ENCODE measurements at regions not wholly inside any gene's neighbourhood (a gene's known extent, or its start where the extent isn't known, plus 50 kb on each side); places are given as distances from the start of the nearest gene placed in this dataset.
"Not testable (repeated sequence)": the region's sequence is repeated elsewhere in the genome, so short reads cannot be mapped to it uniquely, and the experiment has no call there.

GRCh38 chr7:155227788-155228458 is 69.8 kb upstream of the INSIG1 start:
- in situ Hi-C loops (cut with HindIII; ENCODE audit: low sequenced_read_pairs) = no loop called here

- in situ Hi-C loops (cut with HindIII; ENCODE audit: low sequenced_read_pairs) = no loop called here
Observed at GRCh38 chr7:155228459-155228845, 69.2 kb upstream of the INSIG1 start.

GRCh38 chr7:155228894-155229293 is 68.8 kb upstream of the INSIG1 start:
- in situ Hi-C loops (cut with HindIII; ENCODE audit: low sequenced_read_pairs) = no loop called here

GRCh38 chr7:155229548-155230168 is 68.0 kb upstream of the INSIG1 start:
- in situ Hi-C loops (cut with HindIII; ENCODE audit: low sequenced_read_pairs) = no loop called here

- in situ Hi-C loops (cut with HindIII; ENCODE audit: low sequenced_read_pairs) = no loop called here
Observed at GRCh38 chr7:155230169-155230593, 67.5 kb upstream of the INSIG1 start.

- in situ Hi-C loops (cut with HindIII; ENCODE audit: low sequenced_read_pairs) = no loop called here
Observed at GRCh38 chr7:155231241-155231800, 66.4 kb upstream of the INSIG1 start.

- in situ Hi-C loops (cut with HindIII; ENCODE audit: low sequenced_read_pairs) = no loop called here
Observed at GRCh38 chr7:155231941-155232340, 65.7 kb upstream of the INSIG1 start.

GRCh38 chr7:155232911-155233310 is 64.8 kb upstream of the INSIG1 start:
- in situ Hi-C loops (cut with HindIII; ENCODE audit: low sequenced_read_pairs) = no loop called here

- in situ Hi-C loops (cut with HindIII; ENCODE audit: low sequenced_read_pairs) = no loop called here
Observed at GRCh38 chr7:155233311-155234157, 64.1 kb upstream of the INSIG1 start.

- in situ Hi-C loops (cut with HindIII; ENCODE audit: low sequenced_read_pairs) = no loop called here
Observed at GRCh38 chr7:155234158-155234492, 63.6 kb upstream of the INSIG1 start.

- in situ Hi-C loops (cut with HindIII; ENCODE audit: low sequenced_read_pairs) = no loop called here
Observed at GRCh38 chr7:155234950-155235789, 62.5 kb upstream of the INSIG1 start.

- in situ Hi-C loops (cut with HindIII; ENCODE audit: low sequenced_read_pairs) = no loop called here
Observed at GRCh38 chr7:155236386-155236785, 61.3 kb upstream of the INSIG1 start.

- in situ Hi-C loops (cut with HindIII; ENCODE audit: low sequenced_read_pairs) = no loop called here
Observed at GRCh38 chr7:155237297-155237696, 60.4 kb upstream of the INSIG1 start.

- in situ Hi-C loops (cut with HindIII; ENCODE audit: low sequenced_read_pairs) = no loop called here
Observed at GRCh38 chr7:155237730-155238129, 59.9 kb upstream of the INSIG1 start.

GRCh38 chr7:155239431-155240087 is 58.1 kb upstream of the INSIG1 start:
- in situ Hi-C loops (cut with HindIII; ENCODE audit: low sequenced_read_pairs) = not testable (repeated sequence)

GRCh38 chr7:155244675-155245074 is 53.0 kb upstream of the INSIG1 start:
- in situ Hi-C loops (cut with HindIII; ENCODE audit: low sequenced_read_pairs) = loop anchor here (5.0 kb wide), 1 partner anchor 52 kb away; no protein-coding TSS in a partner anchor

- in situ Hi-C loops (cut with HindIII; ENCODE audit: low sequenced_read_pairs) = loop anchor here (5.0 kb wide), 1 partner anchor 55 kb away; no protein-coding TSS in a partner anchor
Observed at GRCh38 chr7:155247479-155248365, 50.0 kb upstream of the INSIG1 start.

All from DLD1 (cell line).